ENCODE measurements at regions not wholly inside any gene's neighbourhood (a gene's known extent, or its start where the extent isn't known, plus 50 kb on each side); places are given as distances from the start of the nearest gene placed in this dataset.

- no peak for TF ChIP-seq CTCF (IDR thresholded peaks at IDR 0.05; ENCODE audit: low read depth, low read length)
- no peak for TF ChIP-seq EZH2phosphoT487 (IDR thresholded peaks at IDR 0.05; ENCODE audit: low read depth)
Observed at GRCh38 chr2:4965556-4966320, 726.4 kb upstream of the SOX11 start.

Data from OCI-LY3 (cell line).